ENCODE measurements at regions not wholly inside any gene's neighbourhood (a gene's known extent, or its start where the extent isn't known, plus 50 kb on each side); places are given as distances from the start of the nearest gene placed in this dataset.
"Not testable (repeated sequence)": the region's sequence is repeated elsewhere in the genome, so short reads cannot be mapped to it uniquely, and the experiment has no call there.

- TF ChIP-seq, protein P1, sequence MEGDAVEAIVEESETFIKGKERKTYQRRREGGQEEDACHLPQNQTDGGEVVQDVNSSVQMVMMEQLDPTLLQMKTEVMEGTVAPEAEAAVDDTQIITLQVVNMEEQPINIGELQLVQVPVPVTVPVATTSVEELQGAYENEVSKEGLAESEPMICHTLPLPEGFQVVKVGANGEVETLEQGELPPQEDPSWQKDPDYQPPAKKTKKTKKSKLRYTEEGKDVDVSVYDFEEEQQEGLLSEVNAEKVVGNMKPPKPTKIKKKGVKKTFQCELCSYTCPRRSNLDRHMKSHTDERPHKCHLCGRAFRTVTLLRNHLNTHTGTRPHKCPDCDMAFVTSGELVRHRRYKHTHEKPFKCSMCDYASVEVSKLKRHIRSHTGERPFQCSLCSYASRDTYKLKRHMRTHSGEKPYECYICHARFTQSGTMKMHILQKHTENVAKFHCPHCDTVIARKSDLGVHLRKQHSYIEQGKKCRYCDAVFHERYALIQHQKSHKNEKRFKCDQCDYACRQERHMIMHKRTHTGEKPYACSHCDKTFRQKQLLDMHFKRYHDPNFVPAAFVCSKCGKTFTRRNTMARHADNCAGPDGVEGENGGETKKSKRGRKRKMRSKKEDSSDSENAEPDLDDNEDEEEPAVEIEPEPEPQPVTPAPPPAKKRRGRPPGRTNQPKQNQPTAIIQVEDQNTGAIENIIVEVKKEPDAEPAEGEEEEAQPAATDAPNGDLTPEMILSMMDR (IDR thresholded peaks at IDR 0.05; ENCODE audit: extremely low read depth, low read depth, low read length) = no peak
- Histone ChIP-seq H3K79me2 (ENCODE audit: insufficient read depth, low read length) (no peaks in the 10 kb centered on the region), H3K36me3 (ENCODE audit: insufficient read depth, low read length) (no peaks in the 10 kb centered on the region), H3K27ac (ENCODE audit: low read depth, low read length) (no peak overlapping the region), H3K4me3 (ENCODE audit: insufficient read depth, low read length) (no peak overlapping the region), H4K20me1 (ENCODE audit: insufficient read depth, low read length) (no peaks in the 10 kb centered on the region), H3K4me1 (ENCODE audit: insufficient read depth, low read length) (no peaks in the 10 kb centered on the region), H3K27me3 (ENCODE audit: insufficient read depth, low read length) (no peaks in the 10 kb centered on the region), H2AFZ (ENCODE audit: low read length) (no peak overlapping the region), H3K9me3 (ENCODE audit: low read depth, low read length) (no peaks in the 10 kb centered on the region), H3K4me2 (ENCODE audit: insufficient read depth, low read length) (no peak overlapping the region)
- peak; percentile 1 for DNase-seq (ENCODE audit: insufficient read length, low spot score, missing footprints)
Observed at GRCh38 chr5:44099643-44100042, 289.6 kb downstream of the FGF10 start.

DNA sequence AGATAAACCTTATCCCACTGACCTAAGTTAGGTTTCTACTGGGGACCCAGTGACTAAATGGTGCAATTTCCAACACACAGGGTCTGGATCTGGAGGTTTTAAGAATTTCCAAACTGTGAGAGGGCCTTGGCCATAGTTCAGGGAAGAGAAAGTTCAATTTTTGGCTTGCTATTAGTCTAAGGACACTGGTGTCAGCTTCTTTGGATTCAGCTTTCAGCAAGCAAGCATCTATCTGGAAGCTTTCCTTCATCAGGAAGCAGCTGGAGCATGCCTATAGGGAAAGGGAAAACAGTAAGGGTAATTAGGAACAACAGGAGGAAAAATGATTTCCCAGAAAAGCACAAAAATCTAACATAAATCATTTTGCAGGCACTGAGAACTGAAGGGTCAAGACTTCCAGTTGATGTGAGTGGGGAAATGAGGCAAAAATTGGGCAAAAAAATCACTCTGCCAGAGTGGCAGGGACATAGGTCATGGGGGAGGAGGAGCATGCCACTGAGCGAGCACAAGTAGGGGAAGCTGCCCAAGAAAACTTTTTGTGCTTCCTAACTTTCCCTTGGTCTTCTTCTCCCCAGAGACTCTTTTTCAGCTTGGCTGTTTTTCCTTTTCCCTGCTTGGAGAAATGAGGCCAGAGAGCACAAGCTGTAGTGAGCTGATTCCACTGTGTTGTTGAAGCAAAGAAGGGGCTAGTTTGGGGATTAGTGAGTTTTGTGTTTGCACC, 299.6 kb downstream of the FGF10 start:
- Histone ChIP-seq H3K79me2 (ENCODE audit: insufficient read depth, low read length) (no peaks in the 10 kb centered on the region), H3K27me3 (ENCODE audit: insufficient read depth, low read length) (no peaks in the 10 kb centered on the region), H3K4me3 (ENCODE audit: insufficient read depth, low read length) (no peak overlapping the region), H2AFZ (ENCODE audit: low read length) (no peak overlapping the region), H4K20me1 (ENCODE audit: insufficient read depth, low read length) (no peaks in the 10 kb centered on the region), H3K27ac (ENCODE audit: low read depth, low read length) (no peak overlapping the region), H3K4me1 (ENCODE audit: insufficient read depth, low read length) (no peaks in the 10 kb centered on the region), H3K36me3 (ENCODE audit: insufficient read depth, low read length) (no peaks in the 10 kb centered on the region), H3K9me3 (ENCODE audit: low read depth, low read length) (no peaks in the 10 kb centered on the region), H3K4me2 (ENCODE audit: insufficient read depth, low read length) (no peak overlapping the region)
- no peak for DNase-seq (ENCODE audit: insufficient read length, low spot score, missing footprints)
- TF ChIP-seq, protein P1 (IDR thresholded peaks at IDR 0.05; ENCODE audit: extremely low read depth, low read depth, low read length) = no peak

GRCh38 chr5:44085083-44085482, 304.1 kb downstream of the FGF10 start:
- H3K27ac ChIP-seq (ENCODE audit: low read depth, low read length) = no peak overlapping the region
- H3K4me2 ChIP-seq (ENCODE audit: insufficient read depth, low read length) = no peak overlapping the region
- no peaks in the 10 kb centered on the region for H3K4me1 ChIP-seq (ENCODE audit: insufficient read depth, low read length)
- no peak overlapping the region for H3K4me3 ChIP-seq (ENCODE audit: insufficient read depth, low read length)
- H2AFZ ChIP-seq (ENCODE audit: low read length) = no peak overlapping the region
- no peaks in the 10 kb centered on the region for H3K79me2 ChIP-seq (ENCODE audit: insufficient read depth, low read length)
- H3K27me3 ChIP-seq (ENCODE audit: insufficient read depth, low read length) = no peaks in the 10 kb centered on the region
- TF ChIP-seq, protein P1 (IDR thresholded peaks at IDR 0.05; ENCODE audit: extremely low read depth, low read depth, low read length) = no peak
- no peak for DNase-seq (ENCODE audit: insufficient read length, low spot score, missing footprints)
- no peaks in the 10 kb centered on the region for H3K9me3 ChIP-seq (ENCODE audit: low read depth, low read length)
- H4K20me1 ChIP-seq (ENCODE audit: insufficient read depth, low read length) = no peaks in the 10 kb centered on the region
- H3K36me3 ChIP-seq (ENCODE audit: insufficient read depth, low read length) = no peaks in the 10 kb centered on the region

DNA sequence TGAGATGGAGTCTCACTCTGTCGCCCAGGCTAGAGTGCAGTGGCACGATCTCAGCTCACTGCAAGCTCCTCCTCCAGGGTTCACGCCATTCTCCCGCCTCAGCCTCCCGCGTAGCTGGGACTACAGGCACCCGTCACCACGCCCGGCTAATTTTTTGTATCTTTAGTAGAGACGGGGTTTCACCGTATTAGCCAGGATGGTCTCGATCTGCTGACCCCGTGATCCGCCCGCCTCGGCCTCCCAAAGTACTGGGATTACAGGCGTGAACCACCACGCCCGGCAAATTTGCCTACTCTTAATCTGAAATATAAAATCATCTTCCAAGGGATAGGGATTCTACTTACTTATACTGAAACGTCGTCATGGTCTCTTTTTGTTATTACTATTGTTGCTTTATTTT, 314.7 kb downstream of the FGF10 start:
- not testable (repeated sequence) for H3K4me1 ChIP-seq (ENCODE audit: insufficient read depth, low read length); H4K20me1 ChIP-seq (ENCODE audit: insufficient read depth, low read length); H3K27ac ChIP-seq (ENCODE audit: low read depth, low read length); H3K79me2 ChIP-seq (ENCODE audit: insufficient read depth, low read length); H3K4me2 ChIP-seq (ENCODE audit: insufficient read depth, low read length); DNase-seq (ENCODE audit: insufficient read length, low spot score, missing footprints); H2AFZ ChIP-seq (ENCODE audit: low read length); H3K36me3 ChIP-seq (ENCODE audit: insufficient read depth, low read length); H3K4me3 ChIP-seq (ENCODE audit: insufficient read depth, low read length); H3K9me3 ChIP-seq (ENCODE audit: low read depth, low read length); H3K27me3 ChIP-seq (ENCODE audit: insufficient read depth, low read length)
